GM19043 (cell line): ENCODE measurements at regions not wholly inside any gene's neighbourhood (a gene's known extent, or its start where the extent isn't known, plus 50 kb on each side); places are given as distances from the start of the nearest gene placed in this dataset.
"Not testable (repeated sequence)": the region's sequence is repeated elsewhere in the genome, so short reads cannot be mapped to it uniquely, and the experiment has no call there.

Source experiments
- ATAC-seq: cut with Tn5 transposase; IDR thresholded peaks from one replicate; pipeline ENCODE4 v1.9.1; 2021; ENCODE audit warnings: low read depth; ENCODE audit not compliant: unreplicated experiment

DNA sequence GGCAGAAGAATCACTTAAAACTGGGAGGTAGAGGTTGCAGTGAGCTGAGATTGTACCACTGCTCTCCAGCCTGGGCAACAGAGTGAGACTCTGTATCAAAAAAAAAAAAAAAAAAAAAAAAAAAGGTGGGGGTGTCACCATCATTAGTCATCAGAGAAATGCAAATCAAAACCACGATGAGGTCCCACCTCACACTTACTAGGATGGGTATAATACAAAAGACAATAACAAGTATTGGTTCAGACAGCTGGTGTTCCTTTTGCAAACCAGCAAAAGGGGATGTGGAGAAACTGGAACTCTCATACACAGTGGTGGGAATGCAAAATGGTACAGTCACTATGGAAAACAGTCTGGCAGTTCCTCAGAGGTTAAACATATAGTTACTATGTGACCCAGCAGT, 78.7 kb upstream of the TSC22D2 start:
- ATAC-seq: no peak

DNA sequence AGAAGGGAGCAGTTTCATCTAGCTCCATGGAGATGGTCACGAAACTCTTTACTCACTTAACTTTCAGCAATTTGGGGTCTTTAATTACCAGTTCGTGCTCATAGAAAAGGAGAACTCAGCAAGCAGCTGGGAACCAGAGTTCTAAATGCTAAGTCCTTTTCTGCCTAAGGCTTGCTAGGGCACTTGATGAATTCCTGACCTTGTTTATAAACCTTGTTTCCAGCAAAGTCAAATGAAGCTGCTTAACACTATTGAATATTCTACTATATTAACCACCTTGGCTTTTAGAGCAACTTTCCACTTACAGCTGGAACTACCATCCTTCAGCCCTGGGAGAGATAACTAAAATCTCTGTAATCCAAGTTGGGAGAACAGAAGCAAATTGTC, 79.5 kb upstream of the TSC22D2 start:
- no peak for ATAC-seq

DNA sequence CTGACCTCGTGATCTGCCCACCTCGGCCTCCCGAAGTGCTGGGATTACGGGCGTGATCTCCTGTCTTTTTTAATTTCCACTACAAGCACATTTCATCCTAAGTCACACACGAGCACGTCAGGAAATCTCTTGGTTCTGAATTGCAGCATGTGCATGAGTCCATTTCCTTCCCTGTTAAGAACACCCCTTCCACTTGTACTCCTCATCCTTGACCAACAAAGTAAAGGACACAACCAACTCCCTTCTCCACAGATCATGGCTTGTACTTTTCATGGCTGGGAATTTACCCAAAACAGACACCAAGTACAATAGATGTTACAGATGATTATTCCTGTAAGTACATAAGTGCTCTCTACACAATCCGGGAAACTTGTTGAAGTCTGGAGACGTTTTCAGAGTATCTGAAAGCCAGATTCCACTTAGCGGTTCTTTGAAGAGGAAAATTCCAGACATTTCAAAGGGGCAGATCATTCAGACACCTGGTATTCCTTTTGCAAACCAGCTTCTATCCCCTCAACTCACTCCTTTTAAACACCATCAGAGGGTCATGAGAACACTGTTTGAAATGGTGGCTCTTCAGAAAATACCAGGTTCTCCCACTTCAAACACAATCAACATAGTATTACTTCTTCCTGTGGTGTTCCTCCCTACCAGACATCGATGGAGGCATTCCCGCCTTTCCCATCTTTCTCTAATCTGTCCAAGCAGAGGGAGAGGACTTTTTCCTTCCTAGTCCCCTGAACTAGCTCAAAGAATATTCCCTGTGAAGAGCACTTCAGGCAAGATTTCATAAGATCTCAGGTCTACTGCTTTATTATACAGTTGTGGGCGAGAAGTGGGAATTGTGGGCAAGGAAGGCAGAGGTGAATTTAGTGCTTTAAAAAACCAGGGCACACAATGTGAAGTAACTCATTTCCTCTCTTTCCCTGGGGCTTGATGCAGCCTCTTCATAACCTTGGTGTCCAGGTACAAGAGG, 80.1 kb upstream of the TSC22D2 start:
- no peak for ATAC-seq

DNA sequence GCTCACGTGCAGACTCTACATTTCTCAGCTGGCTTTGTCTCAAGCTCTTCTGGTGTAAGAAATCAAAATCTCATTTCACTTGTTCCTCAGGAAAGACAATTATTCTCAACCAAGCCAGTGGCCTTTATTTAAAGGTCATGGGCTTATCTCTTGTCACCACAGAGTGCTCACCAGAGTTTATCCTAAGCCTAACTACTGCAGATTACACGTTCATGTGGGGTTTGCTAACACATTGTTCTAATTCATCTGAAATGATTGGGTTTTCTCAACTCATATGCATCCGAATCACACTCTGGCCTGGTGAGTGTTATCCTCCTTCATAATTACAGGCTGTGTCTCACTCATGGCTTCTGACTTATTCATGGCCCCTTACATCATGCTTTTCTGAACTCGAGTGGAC, 83.3 kb upstream of the TSC22D2 start:
- no peak for ATAC-seq

DNA sequence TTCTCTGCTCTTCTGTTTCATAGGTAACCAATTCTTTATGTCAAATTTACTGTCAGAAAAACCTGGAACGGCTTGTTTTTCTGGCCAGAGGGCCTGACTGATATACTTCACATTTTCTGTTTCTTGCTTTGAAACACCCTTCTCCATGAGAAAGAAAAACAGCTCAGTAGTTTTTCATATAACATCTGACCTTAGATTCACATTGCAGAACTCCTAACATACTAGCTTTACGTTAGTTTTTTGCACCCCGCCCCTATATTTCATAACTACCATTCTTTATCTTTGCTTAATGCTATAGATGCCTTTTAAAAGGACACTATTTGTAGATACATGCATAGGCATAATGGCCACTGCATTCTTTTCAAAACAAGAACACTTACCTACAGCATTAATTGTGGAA, 83.9 kb upstream of the TSC22D2 start:
- no peak for ATAC-seq

DNA sequence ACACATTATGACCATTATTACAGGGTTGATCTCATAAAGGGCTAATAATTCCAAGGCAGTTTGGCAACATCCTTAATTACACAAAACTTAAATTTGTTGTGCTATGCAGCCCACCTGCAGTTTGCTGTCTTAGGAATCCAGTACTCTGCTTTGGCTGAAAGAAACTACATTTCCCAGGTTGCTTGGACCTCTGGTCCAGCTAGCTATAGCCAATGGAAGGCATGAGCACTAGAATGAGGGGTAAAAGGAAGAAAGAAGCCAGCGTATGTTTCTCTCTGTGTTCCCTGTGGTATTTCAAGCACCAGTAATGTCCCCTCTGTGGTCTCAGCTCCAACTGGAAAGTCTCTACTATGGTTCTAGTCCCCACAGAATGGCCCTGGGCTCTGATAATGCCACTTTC, 84.3 kb upstream of the TSC22D2 start:
- ATAC-seq: no peak

DNA sequence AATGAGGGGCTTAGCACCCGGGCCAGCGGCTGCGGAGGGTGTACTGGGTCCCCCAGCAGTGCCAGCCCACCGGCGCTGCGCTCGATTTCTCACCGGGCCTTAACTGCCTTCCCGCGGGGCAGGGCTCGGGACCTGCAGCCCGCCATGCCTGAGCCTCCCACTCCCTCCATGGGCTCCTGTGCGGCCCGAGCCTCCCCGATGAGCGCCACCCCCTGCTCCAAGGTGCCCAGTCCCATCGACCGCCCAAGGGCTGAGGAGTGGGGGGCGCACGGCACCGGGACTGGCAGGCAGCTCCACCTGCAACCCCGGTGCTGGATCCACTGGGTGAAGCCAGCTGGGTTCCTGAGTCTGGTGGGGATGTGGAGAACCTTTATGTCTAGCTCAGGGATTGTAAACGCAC, 85.0 kb upstream of the TSC22D2 start:
- not testable (repeated sequence) for ATAC-seq

DNA sequence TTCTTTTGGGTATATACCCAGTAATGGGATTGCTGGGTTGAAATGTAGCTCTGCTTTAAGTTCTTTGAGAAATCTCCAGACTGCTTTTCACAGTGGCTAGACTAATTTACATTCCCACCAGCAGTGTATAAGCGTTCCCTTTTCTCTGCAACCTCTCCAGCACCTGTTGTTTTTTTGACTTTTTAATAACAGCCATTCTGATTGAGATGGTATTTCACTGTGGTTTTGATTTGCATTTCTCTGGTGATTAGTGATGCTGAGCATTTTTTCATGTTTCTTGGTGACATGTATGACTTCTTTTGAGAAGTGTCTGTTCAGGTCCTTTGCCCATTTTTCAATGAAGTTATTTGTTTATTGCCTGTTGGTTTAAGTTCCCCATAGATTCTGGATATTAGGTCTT, 87.1 kb upstream of the TSC22D2 start:
- ATAC-seq: not testable (repeated sequence)

DNA sequence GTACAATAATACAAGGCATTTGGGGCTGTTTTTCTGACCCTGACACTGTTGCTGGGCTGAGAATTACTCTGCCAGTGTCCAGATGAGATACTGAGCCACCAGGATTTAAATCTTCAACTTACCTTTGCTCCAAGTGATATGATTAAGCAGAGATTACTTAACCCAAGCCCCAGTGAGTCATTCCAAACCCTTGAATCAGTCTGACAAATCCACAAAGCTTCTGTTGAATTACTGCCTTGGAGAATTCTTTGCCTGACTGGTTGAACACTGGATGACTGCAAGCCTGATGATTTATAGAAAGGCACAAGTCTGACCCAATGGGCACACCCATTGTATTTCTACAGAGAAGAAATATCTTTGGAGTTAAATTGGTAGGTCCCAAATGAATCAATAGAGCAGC, 88.2 kb upstream of the TSC22D2 start:
- ATAC-seq: no peak

DNA sequence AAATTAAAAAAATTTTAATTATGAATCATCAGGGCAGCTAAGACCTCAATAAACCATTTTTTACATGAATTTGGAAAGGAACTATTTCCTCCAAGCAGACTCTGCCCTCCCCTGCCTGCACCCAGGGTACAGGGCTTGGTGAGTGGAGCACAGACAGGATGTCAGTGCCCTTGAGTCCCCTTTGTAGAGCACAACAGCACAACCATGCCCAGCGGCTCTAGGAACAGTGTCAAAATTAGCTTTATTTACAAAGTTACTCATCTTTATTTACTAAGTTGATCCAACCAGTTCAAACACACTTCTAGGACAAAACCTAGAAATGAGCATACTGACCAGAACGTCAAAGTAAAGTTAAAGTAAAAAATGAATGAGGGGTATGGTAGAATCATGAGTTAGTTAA, 90.6 kb upstream of the TSC22D2 start:
- no peak for ATAC-seq

DNA sequence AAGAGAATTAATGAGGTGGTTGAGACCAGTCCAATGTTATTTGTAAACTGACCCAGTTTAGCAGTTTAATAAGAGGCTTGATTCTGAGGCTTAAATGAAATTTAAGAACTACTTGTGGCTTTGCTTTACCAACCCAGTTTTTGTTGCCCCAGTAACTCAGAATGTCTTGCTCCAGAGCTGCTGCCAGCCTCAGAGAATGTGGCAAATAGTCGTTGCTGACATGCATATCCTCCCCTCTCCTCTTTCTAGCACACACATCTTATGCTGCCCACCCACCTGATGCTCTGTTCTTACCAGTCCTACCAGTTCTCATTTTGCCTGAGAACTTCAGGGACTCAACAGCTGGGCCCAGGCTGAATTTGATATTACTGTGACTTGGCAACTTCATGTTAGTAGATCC, 92.4 kb upstream of the TSC22D2 start:
- no peak for ATAC-seq

DNA sequence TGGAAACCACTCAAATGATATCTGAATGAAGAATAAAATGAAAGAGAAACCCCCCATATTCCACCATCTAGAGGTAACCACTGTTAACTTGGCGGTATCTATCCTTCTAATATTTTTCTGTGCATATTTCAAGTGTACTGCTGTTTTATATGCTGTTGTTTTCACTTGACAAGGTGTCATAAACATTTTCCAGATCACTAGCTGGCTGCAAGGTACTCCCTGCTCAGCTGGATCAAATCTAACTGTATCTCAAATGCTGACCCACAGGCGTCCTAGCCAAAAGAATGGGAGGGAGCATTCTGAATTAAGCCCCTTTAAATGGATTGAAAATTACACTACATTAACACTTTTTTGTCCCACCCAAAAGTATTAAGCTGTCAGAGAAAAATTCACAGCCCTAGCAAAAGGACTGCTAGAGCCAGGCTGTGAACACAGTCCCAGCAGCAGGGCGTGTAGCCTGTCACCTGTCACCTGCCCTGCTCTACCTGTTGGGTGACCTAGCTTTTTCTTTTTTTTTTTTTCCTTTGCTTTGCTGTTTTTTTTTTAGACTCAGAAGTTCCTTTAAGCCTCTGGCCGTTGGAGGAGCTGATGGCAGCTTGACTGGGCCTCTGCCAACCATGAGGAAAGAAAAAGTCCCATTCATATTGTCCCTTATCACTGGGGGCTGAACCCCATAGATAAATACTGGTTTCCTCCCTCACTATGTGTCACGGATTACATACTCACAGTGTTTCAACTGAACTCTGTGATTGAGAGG, 93.7 kb upstream of the TSC22D2 start:
- no peak for ATAC-seq

DNA sequence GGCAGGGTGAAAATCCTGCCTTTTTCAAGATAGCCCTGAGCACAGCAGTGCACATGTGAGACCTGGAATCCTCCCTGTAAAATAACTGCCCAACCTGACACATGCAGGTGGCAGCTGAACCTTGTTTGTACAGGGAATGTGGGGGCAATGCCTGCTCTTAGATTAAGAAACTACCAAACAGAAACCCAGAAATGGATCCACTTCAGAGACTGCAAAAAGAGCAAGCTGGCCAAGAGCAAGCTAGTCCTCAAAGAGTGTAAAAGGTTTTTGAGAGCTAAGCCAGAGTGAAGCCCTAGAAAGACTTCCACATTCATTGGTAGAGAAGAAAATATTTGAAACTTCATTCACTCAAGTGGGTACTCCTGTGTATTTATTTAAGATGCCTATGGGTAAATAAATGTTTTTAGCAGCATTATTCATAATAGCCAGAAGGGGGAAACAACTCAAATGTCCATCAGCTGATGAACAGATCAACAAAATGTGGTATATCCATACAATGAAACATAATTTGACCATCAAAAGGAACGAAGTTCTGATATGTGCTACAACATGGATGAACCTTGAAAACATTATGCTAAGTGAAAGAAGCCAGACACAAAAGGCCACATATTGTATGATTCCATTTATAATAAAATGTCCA, 96.0 kb upstream of the TSC22D2 start:
- no peak for ATAC-seq

DNA sequence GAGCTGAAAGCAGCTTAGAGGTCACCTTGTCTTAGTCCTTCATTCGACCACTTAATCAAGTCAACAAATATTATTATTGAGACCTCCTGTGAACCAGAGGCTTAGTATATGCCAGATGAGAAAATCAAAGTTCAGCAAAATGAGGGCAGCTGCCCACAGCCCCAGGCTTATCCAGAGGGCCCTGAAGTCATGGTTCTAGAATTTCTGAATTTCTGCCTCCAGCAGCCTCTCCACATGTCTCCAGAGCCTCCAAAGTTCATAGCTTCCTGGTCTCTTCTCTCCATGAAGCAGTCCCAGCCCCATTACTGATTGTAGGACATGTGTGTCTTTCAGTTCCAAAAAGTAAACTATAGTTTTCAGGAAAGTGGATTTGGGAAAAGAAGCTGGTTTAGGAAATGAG, 96.9 kb upstream of the TSC22D2 start:
- no peak for ATAC-seq

DNA sequence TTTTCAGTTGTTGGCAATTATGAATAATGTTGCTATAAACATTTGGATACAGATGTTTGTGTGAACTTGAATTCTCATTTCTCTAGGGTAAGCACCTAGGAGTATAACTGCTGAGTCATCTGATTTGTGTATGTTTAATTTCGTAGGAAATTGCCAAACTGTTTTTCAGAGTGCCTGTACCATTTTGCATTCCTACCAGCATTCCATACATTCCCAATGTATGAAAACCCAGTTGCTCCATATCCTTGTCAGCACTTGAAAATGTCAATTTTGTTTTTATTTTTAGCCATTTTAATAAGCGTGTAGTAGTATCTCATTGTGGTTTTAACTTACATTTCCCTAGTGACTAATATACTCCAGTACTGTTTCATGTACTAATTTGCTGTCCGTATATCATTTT, 98.5 kb upstream of the TSC22D2 start:
- no peak for ATAC-seq

DNA sequence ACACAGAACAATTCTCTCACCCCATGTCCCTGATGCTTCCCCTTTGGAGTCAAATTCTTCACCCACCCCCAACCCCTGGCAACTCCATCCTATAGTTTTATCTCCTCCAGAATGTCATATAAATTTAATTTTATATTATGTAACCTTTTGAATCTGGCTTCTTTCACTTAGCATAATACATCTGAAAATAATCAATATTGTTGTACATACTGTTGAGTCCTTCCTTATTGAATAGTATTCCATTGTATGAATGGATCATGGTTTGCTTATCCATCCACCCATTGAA, 98.9 kb upstream of the TSC22D2 start:
- ATAC-seq: no peak

DNA sequence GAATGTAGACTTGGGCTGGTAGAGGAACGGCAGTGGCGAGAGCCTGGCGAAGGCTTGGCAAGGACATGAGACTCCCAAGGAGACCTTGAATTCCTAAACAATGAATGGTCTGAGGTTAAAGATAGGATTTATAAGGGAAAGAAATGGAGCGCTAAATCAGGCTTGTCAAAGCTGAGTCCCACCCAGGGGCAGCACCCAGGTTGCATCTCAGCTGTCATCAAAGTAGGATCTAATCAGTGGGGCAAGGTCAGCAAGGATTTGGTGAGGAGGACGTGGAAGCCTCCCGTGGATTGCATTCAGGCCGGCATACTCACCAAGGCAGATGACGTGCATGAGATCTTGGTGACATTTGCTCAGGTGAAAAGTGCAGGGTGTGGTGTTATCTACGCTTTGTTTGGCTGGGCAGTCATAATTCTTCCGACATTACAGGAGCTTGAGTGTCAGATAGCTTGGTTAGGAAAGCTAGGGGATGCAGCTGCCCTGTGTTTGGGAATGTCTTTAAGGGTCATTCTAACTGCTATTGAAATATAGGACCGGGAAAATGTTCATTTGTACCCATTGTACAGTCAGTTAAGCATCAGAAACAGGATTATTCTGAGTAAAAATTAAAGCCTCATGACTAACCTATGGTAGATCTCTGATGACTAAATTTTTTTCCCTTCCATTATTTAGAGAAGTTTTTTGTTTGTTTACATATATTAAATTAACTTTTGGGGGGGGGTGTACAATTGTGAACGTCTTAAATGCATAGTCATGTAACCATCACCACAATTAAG, 99.4 kb upstream of the TSC22D2 start:
- ATAC-seq: no peak

DNA sequence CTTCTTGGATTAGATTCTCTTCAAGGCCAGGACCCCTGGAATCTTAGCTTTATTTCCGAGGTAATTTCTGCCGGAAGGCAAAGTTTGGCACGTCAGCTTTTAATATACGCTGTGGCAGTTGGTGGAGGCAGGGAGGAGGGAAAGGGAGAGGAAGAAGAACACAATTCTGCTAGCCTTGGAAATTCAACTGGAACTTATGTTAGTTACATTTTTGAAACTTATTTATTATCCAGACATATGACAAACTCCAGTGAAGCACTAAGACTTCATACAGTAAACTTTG, 100.1 kb upstream of the TSC22D2 start:
- no peak for ATAC-seq

DNA sequence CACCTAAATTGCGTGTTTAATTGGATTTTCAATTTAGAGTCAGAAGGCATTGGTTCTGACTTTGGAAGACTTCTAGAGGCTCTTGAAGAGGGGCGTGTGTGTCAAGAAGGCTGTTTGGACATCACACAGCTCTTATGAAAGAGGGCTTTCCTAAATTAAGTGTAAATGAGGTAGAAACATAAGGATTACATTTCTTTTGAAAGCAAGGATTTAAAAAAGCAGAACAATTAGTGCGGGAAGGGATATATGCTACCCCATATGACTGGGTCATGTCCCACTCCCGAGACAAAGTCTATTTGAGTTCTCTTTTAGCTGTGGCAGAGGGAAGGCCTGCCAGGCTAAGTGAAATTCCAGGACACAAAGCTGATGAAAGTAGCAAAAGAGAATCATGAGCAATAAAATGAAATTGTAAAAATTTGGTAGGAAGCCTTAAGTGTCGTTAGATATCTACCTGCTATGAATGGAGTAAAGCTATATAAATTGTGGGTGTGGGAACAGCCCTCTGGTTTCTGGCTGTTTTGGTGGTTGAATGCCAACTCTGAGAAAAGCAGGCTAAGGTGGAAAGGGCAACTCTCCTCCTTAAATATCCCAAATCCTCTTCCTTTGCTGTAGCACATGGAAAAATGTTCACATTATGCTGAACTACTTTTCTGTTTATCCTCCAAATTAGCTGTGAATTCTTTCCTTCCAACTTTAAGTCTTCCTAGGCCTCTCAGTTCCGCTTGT, 100.6 kb upstream of the TSC22D2 start:
- ATAC-seq: no peak

DNA sequence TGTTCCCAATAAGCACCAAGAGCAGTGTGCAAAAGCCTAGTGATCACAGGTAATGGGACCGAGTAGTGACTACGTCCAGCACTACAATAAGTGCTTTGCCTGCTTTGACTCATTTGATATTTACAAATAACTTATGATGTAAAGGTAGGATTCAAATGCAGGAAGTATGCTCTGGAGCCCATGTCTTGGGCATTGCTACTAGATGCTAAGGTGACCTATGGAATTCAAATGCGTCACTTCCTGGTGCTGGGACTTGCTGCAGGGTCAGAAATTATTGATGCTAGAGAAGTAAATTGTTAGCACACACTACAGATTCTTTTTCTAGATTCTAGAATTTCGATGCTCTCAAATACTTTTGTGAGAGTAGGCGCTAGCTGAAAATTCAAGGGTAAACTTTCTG, 101.2 kb upstream of the TSC22D2 start:
- ATAC-seq: no peak
